K562 (cell line): ENCODE measurements at regions not wholly inside any gene's neighbourhood (a gene's known extent, or its start where the extent isn't known, plus 50 kb on each side); places are given as distances from the start of the nearest gene placed in this dataset.

Source experiments
- ATAC-seq: fragments of 200-7000 bp; cut with Tn5 transposase; 3 replicates; pipeline ENCODE4 v1.9.1; 2020; ENCODE audit warnings: moderate library complexity
- BruUV-seq: library from RNA; stranded (reverse); fragments of 400-500 nt; replicated peaks from 2 replicates; lab custom pipeline; 2021; lab: Mats Ljungman, UMichigan
- CTCF ChIA-PET: fragments of 300-600 bp; formaldehyde crosslinking; extraction: SDS; loops from one replicate; lab custom pipeline; 2021; ENCODE audit warnings: low intra/inter-chr PET ratio; lab: Yijun Ruan, JAX
- POLR2A ChIA-PET: fragments of 300-600, 350-650 bp; sonication (Branson Sonifier 250); formaldehyde crosslinking; extraction: SDS; loops from one replicate; lab custom pipeline; 2021; ENCODE audit warnings: antibody characterized with exemption, inconsistent platforms; lab: Yijun Ruan, JAX
- DNase-seq, 4 experiments: peaks; one replicate each; pipeline versions ENCODE4 v3.0.0 to v3.0.0-alpha.2; 2011 to 2018; ENCODE audit warnings: low spot score in 3 of 4, mixed read lengths in 3 of 4; ENCODE audit errors: extremely low read depth in 1 of 4
- FAIRE-seq: peaks from 2 replicates; lab custom pipeline; 2011; peaks lifted over from hg19 to GRCh38; lab: Jason Lieb, UNC
- H2AFZ ChIP-seq: 2 replicates; pipeline ENCODE4 v1.6.0; 2011; ENCODE audit warnings: low read depth, low read length, control low read depth, inconsistent platforms
- H3K27ac ChIP-seq: fragments of 200-600 bp; 3 replicates; pipeline ENCODE4 v1.8.0; 2011; ENCODE audit warnings: low read depth, mild to moderate bottlenecking, control low read depth, inconsistent platforms, low read length, moderate library complexity, mixed read lengths; ENCODE audit errors: extremely low read depth
- H3K27me3 ChIP-seq, 2 experiments: fragments of 300-600 bp in 1 of 2; 2 replicates in 1 of 2; 3 replicates in 1 of 2; pipeline versions ENCODE4 v1.6.0 to v1.8.0; 2011; ENCODE audit warnings: inconsistent platforms in 2 of 2, low read length in 2 of 2, mild to moderate bottlenecking in 1 of 2, mixed read lengths in 1 of 2, moderate library complexity in 1 of 2; ENCODE audit not compliant: control insufficient read depth in 2 of 2, insufficient read depth in 2 of 2
- H3K36me3 ChIP-seq: fragments of 300-600 bp; 3 replicates; pipeline ENCODE4 v1.8.0; 2011; ENCODE audit warnings: mild to moderate bottlenecking, low read length, inconsistent platforms; ENCODE audit not compliant: control insufficient read depth, insufficient read depth
- H3K4me1 ChIP-seq, 2 experiments: fragments of 200-600 bp in 1 of 2; replicated peaks in 1 of 2; 2 replicates in 1 of 2; 3 replicates in 1 of 2; pipeline versions ENCODE4 v1.5.1 to v1.8.0; 2011; ENCODE audit warnings: inconsistent platforms in 2 of 2, low read length in 2 of 2, mild to moderate bottlenecking in 1 of 2, mixed read lengths in 1 of 2, moderate library complexity in 1 of 2; ENCODE audit not compliant: control insufficient read depth in 2 of 2, insufficient read depth in 2 of 2
- H3K4me2 ChIP-seq: 2 replicates; pipeline ENCODE4 v1.6.1; 2011; ENCODE audit warnings: low read length, control low read depth, inconsistent platforms, mixed read lengths; ENCODE audit not compliant: insufficient read depth
- H3K4me3 ChIP-seq: fragments of 200-600 bp; sonication (generic), shearing (Covaris generic); 2 replicates; pipeline ENCODE4 v1.5.1; 2016; ENCODE audit warnings: control low read depth, inconsistent platforms
- H3K79me2 ChIP-seq: fragments of 200-600 bp; 3 replicates; pipeline ENCODE4 v1.8.0; 2011; ENCODE audit warnings: low read length, inconsistent platforms; ENCODE audit not compliant: control insufficient read depth, insufficient read depth
- H3K9ac ChIP-seq, 2 experiments: 2 replicates each; pipeline versions ENCODE4 v1.6.0 to v1.6.1; 2011; ENCODE audit warnings: low read depth in 2 of 2, low read length in 2 of 2, control low read depth in 1 of 2, inconsistent platforms in 1 of 2, mild to moderate bottlenecking in 1 of 2, mixed read lengths in 1 of 2; ENCODE audit not compliant: insufficient read depth in 1 of 2
- H3K9me1 ChIP-seq: one replicate; pipeline ENCODE4 v1.6.0; 2011; ENCODE audit warnings: inconsistent platforms, mild to moderate bottlenecking, low read length, moderate library complexity; ENCODE audit not compliant: control insufficient read depth, insufficient read depth
- H3K9me3 ChIP-seq: replicated peaks from 2 replicates; pipeline ENCODE4 v1.5.1; 2011; ENCODE audit warnings: low read depth, low read length, inconsistent platforms; ENCODE audit not compliant: control insufficient read depth, insufficient read depth
- H4K20me1 ChIP-seq: replicated peaks from 2 replicates; pipeline ENCODE4 v1.6.1; 2011; ENCODE audit warnings: low read length, inconsistent platforms, mixed read lengths; ENCODE audit not compliant: control insufficient read depth, insufficient read depth
- ASH1L ChIP-seq: fragments of 450-650 bp; IDR thresholded peaks from 2 replicates; pipeline ENCODE4 v1.6.1; 2018; ENCODE audit warnings: borderline replicate concordance, mild to moderate bottlenecking, low read depth; ENCODE audit not compliant: partially characterized antibody
- DIDO1 ChIP-seq: fragments of 450-650 bp; IDR thresholded peaks from 2 replicates; pipeline ENCODE4 v1.6.1; 2016; ENCODE audit warnings: low read depth, missing biosample characterization, missing genetic modification characterization
- MCM3 ChIP-seq: fragments of 450-650 bp; IDR thresholded peaks from 2 replicates; pipeline ENCODE4 v1.6.1; 2016
- NRF1 ChIP-seq, 2 experiments: fragments of 450-650 bp; IDR thresholded peaks in 1 of 2; conservative IDR thresholded peaks in 1 of 2; 2 replicates each; pipeline ENCODE4 v1.6.1; 2014; ENCODE audit warnings: mild to moderate bottlenecking in 2 of 2
- POLR2A ChIP-seq: fragments of 450-650 bp; conservative IDR thresholded peaks from 2 replicates; pipeline ENCODE4 v1.6.1; 2016
- RAD51 ChIP-seq: fragments of 450-650 bp; IDR thresholded peaks from 2 replicates; pipeline ENCODE4 v1.7.1; 2016; ENCODE audit warnings: low read depth, mild to moderate bottlenecking, borderline replicate concordance
- RBM39 ChIP-seq: fragments of 200-400 bp; formaldehyde crosslinking; optimal IDR thresholded peaks from 2 replicates; pipeline ENCODE3; 2018; ENCODE audit warnings: low read depth, low read length
- TRIM25 ChIP-seq: fragments of 450-650 bp; IDR thresholded peaks from 2 replicates; pipeline ENCODE4 v1.7.0; 2016; ENCODE audit warnings: borderline replicate concordance
- ZNF165 ChIP-seq: fragments of 250-450 bp; sonication (Bioruptor Pico); IDR thresholded peaks from 2 replicates; pipeline ENCODE4 v1.4.0; 2020; ENCODE audit warnings: borderline replicate concordance
- ZNF280B ChIP-seq: fragments of 250-450 bp; sonication (Bioruptor Pico); IDR thresholded peaks from 2 replicates; pipeline ENCODE4 v1.5.1; 2021; ENCODE audit warnings: mild to moderate bottlenecking
- WGBS: fragments of 100-300 bp; shearing (Covaris generic); methylation state at CpG from one replicate; pipeline ENCODE4 v1.1.6; 2016; ENCODE audit warnings: low coverage, mixed read lengths; ENCODE audit not compliant: insufficient coverage; ENCODE audit errors: missing lambda C conversion rate; 5-methylcytosine and 5-hydroxymethylcytosine counted together
- in situ Hi-C: fragments of 300-500 bp; cut with MboI; formaldehyde crosslinking; loops from 4 replicates; pipeline ENCODE4 v1.15.0; 2018; ENCODE audit warnings: inconsistent platforms, mixed read lengths
- intact Hi-C: fragments of 100-400 bp; cut with micrococcal nuclease; formaldehyde crosslinking; loops from 2 replicates; pipeline ENCODE4 v1.14.2; 2022

- TF ChIP-seq TRIM25 = no peak
- TF ChIP-seq ZNF165 (CRISPR knock-in tag) = no peak
Measured at GRCh38 chr2:40725040-40725439, 273.1 kb upstream of the SLC8A1 start (continued).

GRCh38 chr2:40725950-40726349 lies 274.1 kb upstream of the SLC8A1 start:
- Histone ChIP-seq H3K27ac (no peak overlapping the region), H2AFZ (no peak overlapping the region), H3K4me1 (no peaks in the 10 kb centered on the region), H3K4me3 (no peak overlapping the region), H3K36me3 (no peaks in the 10 kb centered on the region), H3K9ac (no peak overlapping the region), H4K20me1 (no peaks in the 10 kb centered on the region), H3K9me3 (no peaks in the 10 kb centered on the region), H3K9me1 (no peaks in the 10 kb centered on the region), H3K27me3 (no peaks in the 10 kb centered on the region), H3K4me2 (no peak overlapping the region), H3K79me2 (no peaks in the 10 kb centered on the region)
- intact Hi-C loops (no loop called here), in situ Hi-C loops (no loop called here)
- ATAC-seq = no peak
- FAIRE-seq = no peak
- CTCF ChIA-PET = no interaction called here
- no peak for DNase-seq
- 0% methylated on average over 2 of the region's 2 CpGs for WGBS
- no TSS peak for BruUV-seq
- POLR2A ChIA-PET = no interaction called here
- no peak for TF ChIP-seq ASH1L
- TF ChIP-seq POLR2A = no peak
- no peak for TF ChIP-seq ZNF280B (CRISPR knock-in tag)
- no peak for TF ChIP-seq MCM3
- TF ChIP-seq RBM39 = no peak
- no peak for TF ChIP-seq RAD51
- no peak for TF ChIP-seq NRF1 (conservative IDR thresholded peaks at IDR 0.05 in 1 of 2, IDR thresholded peaks at IDR 0.05 in 1 of 2)
- TF ChIP-seq DIDO1 = no peak
